Muscle of leg (tissue), 3 donors: ENCODE measurements at regions not wholly inside any gene's neighbourhood (a gene's known extent, or its start where the extent isn't known, plus 50 kb on each side); places are given as distances from the start of the nearest gene placed in this dataset.

Source experiments
- DNase-seq: peaks from one replicate; pipeline ENCODE4 v3.0.0; 2013
- H3K27ac ChIP-seq: one replicate; pipeline ENCODE4 v1.5.1; 2013; ENCODE audit warnings: mild to moderate bottlenecking, low read length, control low read depth
- H3K27me3 ChIP-seq: one replicate; pipeline ENCODE4 v1.6.1; 2013; ENCODE audit warnings: low read length; ENCODE audit not compliant: control insufficient read depth, insufficient read depth
- H3K36me3 ChIP-seq: one replicate; pipeline ENCODE4 v1.6.1; 2013; ENCODE audit warnings: low read length; ENCODE audit not compliant: control insufficient read depth, insufficient read depth
- H3K4me1 ChIP-seq: one replicate; pipeline ENCODE4 v1.6.1; 2013; ENCODE audit warnings: low read length; ENCODE audit not compliant: control insufficient read depth, insufficient read depth
- H3K4me3 ChIP-seq: one replicate; pipeline ENCODE4 v1.5.1; 2013; ENCODE audit warnings: low read length, control low read depth
- H3K9me3 ChIP-seq: replicated peaks from 2 replicates; pipeline ENCODE4 v1.6.1; 2013; ENCODE audit warnings: low read depth, low read length; ENCODE audit not compliant: control insufficient read depth
- WGBS: methylation state at CpG from one replicate; pipeline ENCODE4 v1.1.5; 2013; ENCODE audit warnings: missing lambda C conversion rate; ENCODE audit not compliant: insufficient coverage; 5-methylcytosine and 5-hydroxymethylcytosine counted together

DNA sequence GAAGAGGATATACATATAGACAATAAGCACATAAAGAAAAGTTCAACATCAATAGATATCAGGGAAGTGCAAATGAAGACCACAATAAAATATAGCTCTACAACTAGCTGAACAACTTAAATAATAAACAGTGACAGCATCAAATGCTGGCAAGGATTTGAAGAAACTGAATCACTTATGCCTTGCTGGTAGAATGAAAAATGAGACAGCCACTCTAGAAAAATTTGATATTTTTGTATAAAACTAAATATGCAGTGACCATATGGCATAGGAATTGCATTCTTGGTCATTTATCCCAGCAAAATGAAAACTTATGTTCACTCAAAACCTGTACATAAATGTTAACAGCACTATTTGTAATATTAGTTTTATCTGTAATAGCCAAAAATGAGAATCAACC lies 1102.0 kb downstream of the C4orf33 start:
- Histone ChIP-seq H3K27ac (no peak overlapping the region), H3K4me3 (no peak overlapping the region), H3K36me3 (no peaks in the 10 kb centered on the region), H3K27me3 (no peaks in the 10 kb centered on the region), H3K4me1 (no peaks in the 10 kb centered on the region), H3K9me3 (peaks cover 16% of the 10 kb centered on the region)
- no peak for DNase-seq

DNA sequence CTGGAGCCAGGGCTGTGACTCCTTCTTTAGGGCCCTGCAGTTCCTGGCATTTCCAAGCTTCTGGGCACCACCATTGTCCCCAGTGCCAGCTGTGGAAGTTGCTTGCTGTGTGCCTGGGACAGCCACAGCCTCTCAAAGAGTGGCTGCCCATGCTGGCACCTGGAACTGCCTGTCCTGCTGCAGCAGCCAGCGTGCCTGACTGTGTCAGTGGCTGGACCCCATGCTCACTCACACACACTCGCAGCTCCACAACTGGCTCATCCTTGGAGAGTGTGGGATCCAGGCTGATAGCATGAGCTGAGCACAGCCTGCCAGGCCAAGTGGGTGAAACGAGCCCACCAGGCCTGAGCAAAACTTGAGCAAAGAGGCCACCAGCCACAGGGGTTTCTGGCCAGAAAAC lies 1107.6 kb downstream of the C4orf33 start:
- WGBS, result 57% methylated on average over 1 of the region's 3 CpGs

DNA sequence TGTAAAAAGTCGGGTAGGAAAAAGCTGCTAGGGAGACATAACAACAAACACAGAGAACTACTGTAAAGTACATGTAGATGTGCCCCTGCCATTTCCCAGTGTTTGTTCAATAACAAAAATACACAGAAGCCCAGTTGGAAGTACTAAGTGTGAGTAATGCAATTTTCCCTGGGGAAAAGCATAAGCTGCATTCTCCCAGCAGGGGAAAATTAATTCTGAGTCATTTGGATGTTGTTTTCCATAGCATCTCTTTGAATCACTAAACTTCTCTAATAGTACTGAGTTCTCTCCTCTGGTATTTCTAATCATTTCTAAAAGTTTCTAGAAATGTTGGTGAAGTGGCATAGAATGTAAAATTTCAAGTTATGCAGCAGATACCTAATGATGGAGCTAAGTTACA lies 1114.9 kb downstream of the C4orf33 start:
- WGBS, result no CpG with 5 or more reads among the region's 1 CpG
- Histone ChIP-seq H3K27me3 (no peaks in the 10 kb centered on the region), H3K36me3 (no peaks in the 10 kb centered on the region), H3K4me1 (no peaks in the 10 kb centered on the region), H3K27ac (no peak overlapping the region), H3K9me3 (no peaks in the 10 kb centered on the region), H3K4me3 (no peak overlapping the region)
- peak; percentile 5 for DNase-seq

More for the DNA sequence above, 1107.6 kb downstream of the C4orf33 start:
- Histone ChIP-seq H3K9me3 (peaks cover 18% of the 10 kb centered on the region), H3K36me3 (no peaks in the 10 kb centered on the region), H3K4me1 (no peaks in the 10 kb centered on the region), H3K27me3 (no peaks in the 10 kb centered on the region), H3K27ac (no peak overlapping the region), H3K4me3 (no peak overlapping the region)
- DNase-seq, result no peak

DNA sequence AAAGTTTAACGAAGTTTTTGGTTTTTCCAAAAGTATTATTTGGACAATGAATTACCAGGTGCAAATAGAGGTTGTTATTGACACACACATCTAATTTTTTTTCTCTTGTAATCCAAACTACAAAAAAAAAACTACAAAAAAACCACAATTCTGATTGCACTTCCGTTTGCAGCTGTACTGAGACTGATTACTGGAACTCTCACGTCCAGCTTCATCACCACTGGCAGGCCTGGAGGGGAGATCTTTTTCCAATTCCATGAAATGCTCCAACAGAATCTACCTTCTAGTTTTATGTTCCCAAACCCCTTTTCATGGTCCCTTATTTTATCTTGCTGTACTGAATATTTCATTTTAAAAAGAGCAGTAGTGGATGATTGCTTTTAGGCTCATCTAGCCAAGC lies 1118.3 kb downstream of the C4orf33 start:
- no peaks in the 10 kb centered on the region for H3K9me3 ChIP-seq
- no CpG with 5 or more reads among the region's 3 CpGs for WGBS
- H3K27me3 ChIP-seq, result no peaks in the 10 kb centered on the region
- no peak overlapping the region for H3K27ac ChIP-seq
- no peak for DNase-seq
- no peak overlapping the region for H3K4me3 ChIP-seq
- no peaks in the 10 kb centered on the region for H3K36me3 ChIP-seq
- no peaks in the 10 kb centered on the region for H3K4me1 ChIP-seq

DNA sequence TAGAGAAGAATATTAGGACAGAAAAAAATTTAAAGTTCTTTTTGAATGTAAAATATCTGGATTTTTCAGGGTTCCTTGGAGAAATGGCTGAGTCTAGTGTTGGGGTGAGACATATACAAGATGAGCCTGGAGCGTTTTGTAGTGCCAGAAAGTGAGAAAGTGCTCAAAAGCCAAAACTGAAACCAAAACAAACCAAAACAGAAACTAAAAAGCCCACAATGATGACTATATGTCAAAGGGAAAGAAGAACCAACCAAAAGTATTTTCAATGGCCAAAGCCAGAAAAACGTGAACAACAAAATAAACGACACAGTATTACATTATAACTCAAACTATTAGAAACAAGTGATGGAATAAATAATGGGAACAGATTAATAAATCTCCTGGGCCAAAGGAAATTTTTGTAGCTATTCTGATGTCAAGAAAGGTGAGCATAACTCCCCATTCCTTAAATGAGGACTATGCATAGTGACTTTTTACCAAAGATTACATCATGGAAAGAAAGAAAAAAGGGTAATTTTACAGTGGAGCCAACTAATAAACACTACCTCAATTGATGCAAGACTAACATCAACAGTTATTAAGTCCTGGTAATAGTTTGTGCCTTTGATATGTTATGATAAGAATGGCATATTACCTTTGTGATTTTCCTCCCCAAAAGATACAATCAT lies 1137.6 kb downstream of the C4orf33 start:
- H3K9me3 ChIP-seq, result no peaks in the 10 kb centered on the region
- no peak overlapping the region for H3K27ac ChIP-seq
- H3K4me1 ChIP-seq, result no peaks in the 10 kb centered on the region
- DNase-seq, result no peak
- WGBS, result no CpG with 5 or more reads among the region's 3 CpGs
- H3K4me3 ChIP-seq, result no peak overlapping the region
- no peaks in the 10 kb centered on the region for H3K27me3 ChIP-seq
- H3K36me3 ChIP-seq, result no peaks in the 10 kb centered on the region

DNA sequence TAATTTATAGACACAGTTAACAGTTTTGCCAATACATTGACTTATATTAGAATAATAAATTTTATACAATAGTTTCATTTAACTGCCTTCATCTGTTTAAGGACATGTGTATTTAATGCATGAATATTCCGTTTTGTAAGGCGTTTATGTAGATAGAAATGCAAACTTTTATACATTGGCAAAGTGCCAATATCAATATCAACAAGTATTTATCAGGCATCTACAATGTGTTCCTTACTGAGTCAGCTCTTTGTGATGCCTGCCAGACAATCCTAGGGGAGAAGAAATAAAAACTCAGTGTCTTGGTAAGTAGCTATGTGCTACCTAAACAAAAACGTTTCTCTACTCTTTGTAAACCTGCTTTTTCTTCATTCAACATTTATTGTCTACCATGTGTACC lies 1142.2 kb downstream of the C4orf33 start:
- no CpG with 5 or more reads among the region's 3 CpGs for WGBS
- no peak overlapping the region for H3K4me3 ChIP-seq
- H3K36me3 ChIP-seq, result no peaks in the 10 kb centered on the region

DNA sequence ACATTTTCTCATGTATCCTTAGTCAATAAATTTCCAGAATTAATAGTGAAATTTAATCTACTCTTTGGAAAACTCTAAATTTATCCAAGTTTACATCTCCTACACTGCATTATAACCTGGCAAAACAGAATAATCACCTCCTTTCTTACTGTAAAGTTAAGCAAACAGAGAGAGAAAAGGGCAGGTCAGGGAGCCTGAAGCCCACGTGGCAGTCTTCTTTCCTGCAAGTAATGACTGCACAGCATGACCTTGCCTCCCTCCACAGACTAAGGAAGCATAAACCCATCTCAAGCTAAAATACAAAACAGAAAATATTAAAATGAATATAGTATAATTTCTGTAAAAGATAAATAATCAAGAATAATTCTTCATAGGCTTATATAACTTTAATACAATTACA lies 1153.0 kb downstream of the C4orf33 start:
- H3K27me3 ChIP-seq, result no peaks in the 10 kb centered on the region
- no peak for DNase-seq
- H3K4me3 ChIP-seq, result no peak overlapping the region
- H3K4me1 ChIP-seq, result no peaks in the 10 kb centered on the region
- WGBS, result no CpG with 5 or more reads among the region's 1 CpG
- no peaks in the 10 kb centered on the region for H3K9me3 ChIP-seq
- no peak overlapping the region for H3K27ac ChIP-seq
- H3K36me3 ChIP-seq, result no peaks in the 10 kb centered on the region

More for the DNA sequence above, 1142.2 kb downstream of the C4orf33 start:
- Histone ChIP-seq H3K4me1 (no peaks in the 10 kb centered on the region), H3K27ac (no peak overlapping the region), H3K9me3 (no peaks in the 10 kb centered on the region), H3K27me3 (no peaks in the 10 kb centered on the region)
- no peak for DNase-seq

DNA sequence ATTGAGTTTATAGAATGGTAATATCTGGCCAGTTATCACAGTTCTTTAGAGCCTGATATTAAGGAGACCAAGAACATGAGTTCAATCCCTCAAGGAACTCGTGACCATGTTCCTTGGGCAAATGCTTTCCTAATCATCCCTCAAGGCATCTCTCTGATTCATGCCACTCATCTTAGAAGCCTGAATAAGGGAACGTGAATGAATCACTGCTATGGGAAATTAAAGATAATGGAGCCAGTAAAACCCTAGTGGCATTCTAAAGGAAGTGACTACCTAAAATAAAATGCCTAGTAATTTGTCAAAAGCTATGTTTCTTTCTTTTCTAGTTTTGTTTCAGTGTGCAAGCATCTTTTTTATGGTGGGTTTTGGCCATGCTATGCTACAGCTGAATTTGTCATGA lies 1161.3 kb downstream of the C4orf33 start:
- no peaks in the 10 kb centered on the region for H3K9me3 ChIP-seq
- no peak overlapping the region for H3K27ac ChIP-seq
- no peaks in the 10 kb centered on the region for H3K4me1 ChIP-seq
- no peaks in the 10 kb centered on the region for H3K27me3 ChIP-seq
- H3K36me3 ChIP-seq, result no peaks in the 10 kb centered on the region
- H3K4me3 ChIP-seq, result no peak overlapping the region
- DNase-seq, result no peak
- 60% methylated on average over 1 of the region's 2 CpGs for WGBS

DNA sequence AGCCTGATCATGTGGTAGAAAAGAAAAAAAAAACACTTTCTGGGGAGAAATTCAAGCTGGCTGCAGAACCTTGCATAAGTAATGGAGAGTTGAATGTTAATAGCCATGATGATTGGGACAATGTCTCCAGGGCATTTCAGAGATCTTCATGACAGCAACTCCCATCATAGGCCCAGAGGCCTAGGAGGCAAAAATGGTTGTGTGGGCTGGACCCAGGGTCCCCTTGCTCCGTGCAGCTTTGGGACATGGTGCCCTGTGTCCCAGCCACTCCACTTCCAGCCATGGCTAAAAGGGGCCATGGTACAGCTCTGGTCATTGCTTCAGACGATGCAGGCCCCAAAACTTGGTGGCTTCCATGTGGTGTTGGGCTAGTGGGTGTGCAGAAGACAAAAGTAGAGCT lies 1170.9 kb downstream of the C4orf33 start:
- Histone ChIP-seq H3K4me1 (no peaks in the 10 kb centered on the region), H3K9me3 (peaks cover 5% of the 10 kb centered on the region), H3K27me3 (no peaks in the 10 kb centered on the region), H3K36me3 (no peaks in the 10 kb centered on the region), H3K4me3 (no peak overlapping the region), H3K27ac (no peak overlapping the region)
- 75% methylated on average over 1 of the region's 2 CpGs for WGBS
- no peak for DNase-seq

DNA sequence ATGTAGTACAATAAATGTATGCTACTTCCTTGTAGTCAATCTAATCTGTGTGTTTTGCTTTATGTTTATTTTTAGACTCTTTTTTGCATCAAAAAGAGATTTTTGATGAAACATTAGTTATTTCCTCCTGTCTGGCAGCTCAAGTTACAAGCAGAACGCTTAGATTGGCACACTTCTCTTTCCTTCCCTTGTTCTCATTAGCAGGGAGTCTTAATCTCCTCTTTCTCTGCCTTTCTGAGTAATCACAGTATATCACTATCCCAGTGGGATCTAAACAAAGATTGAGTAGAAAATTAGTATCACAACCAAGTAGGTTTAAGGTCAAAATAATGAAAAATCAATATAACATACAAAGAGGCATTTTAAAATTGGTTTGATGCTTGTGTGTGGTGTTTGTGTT lies 1192.6 kb downstream of the C4orf33 start:
- no peaks in the 10 kb centered on the region for H3K36me3 ChIP-seq
- no peak overlapping the region for H3K4me3 ChIP-seq
- no peaks in the 10 kb centered on the region for H3K4me1 ChIP-seq
- peak; percentile 0 for DNase-seq
- no peaks in the 10 kb centered on the region for H3K27me3 ChIP-seq
- no peak overlapping the region for H3K27ac ChIP-seq
- no peaks in the 10 kb centered on the region for H3K9me3 ChIP-seq
- WGBS, result no CpG with 5 or more reads among the region's 1 CpG

DNA sequence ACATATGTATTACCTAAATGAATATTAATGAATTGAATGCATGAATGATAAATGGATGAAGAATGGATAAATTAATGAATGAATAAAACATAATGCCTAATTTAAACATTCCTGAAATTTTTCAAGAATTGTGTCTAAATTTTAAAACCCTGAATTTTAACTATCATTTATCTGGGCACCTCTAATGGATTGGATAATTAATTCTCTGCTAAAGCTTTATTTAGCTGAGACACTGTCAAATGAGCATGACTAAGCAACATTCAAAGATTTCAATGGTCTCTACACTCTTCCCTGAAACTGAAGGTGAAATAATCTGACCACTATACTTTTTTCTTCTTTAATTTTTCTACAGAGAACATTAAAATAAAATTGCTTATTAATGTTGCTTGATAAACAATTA lies 1197.7 kb downstream of the C4orf33 start:
- Histone ChIP-seq H3K27me3 (no peaks in the 10 kb centered on the region), H3K4me3 (no peak overlapping the region), H3K4me1 (no peaks in the 10 kb centered on the region), H3K9me3 (no peaks in the 10 kb centered on the region), H3K36me3 (no peaks in the 10 kb centered on the region), H3K27ac (no peak overlapping the region)
- DNase-seq, result no peak
